Thyroid gland (tissue), 4 donors: ENCODE measurements at regions not wholly inside any gene's neighbourhood (a gene's known extent, or its start where the extent isn't known, plus 50 kb on each side); places are given as distances from the start of the nearest gene placed in this dataset.

Experiments used
- DNase-seq, 2 donors: peaks; one replicate each; pipeline ENCODE4 v3.0.0-alpha.2; 2019
- H3K27ac ChIP-seq, 3 donors: fragments of 200-600 bp; sonication (generic); 1 replicate in 2 of 3; 2 replicates in 1 of 3; pipeline ENCODE4 v1.5.1; 2016 to 2019; ENCODE audit warnings: mild to moderate bottlenecking in 1 of 3, moderate library complexity in 1 of 3
- H3K27me3 ChIP-seq: fragments of 200-600 bp; sonication (generic); one replicate; pipeline ENCODE4 v1.5.1; 2019
- H3K36me3 ChIP-seq, 2 donors: fragments of 200-600 bp; sonication (generic); one replicate each; pipeline ENCODE4 v1.5.1; 2016 to 2019
- H3K4me1 ChIP-seq, 2 donors: fragments of 200-600 bp; sonication (generic); one replicate each; pipeline ENCODE4 v1.5.1; 2017 to 2019
- H3K4me3 ChIP-seq, 3 donors: fragments of 200-600 bp; sonication (generic); replicated peaks in 1 of 3; 1 replicate in 2 of 3; 2 replicates in 1 of 3; pipeline ENCODE4 v1.5.1; 2016; ENCODE audit warnings: mild to moderate bottlenecking in 1 of 3
- H3K9me3 ChIP-seq: fragments of 200-600 bp; sonication (generic); one replicate; pipeline ENCODE4 v1.5.1; 2017
- CTCF ChIP-seq, 6 experiments: fragments of 200-600 bp in 3 of 6; fragments of 450-650 bp in 3 of 6; sonication (generic) in 3 of 6; IDR thresholded peaks; one replicate each; pipeline ENCODE4 v1.5.1; 2016 to 2019; ENCODE audit warnings: antibody characterized with exemption in 6 of 6, mild to moderate bottlenecking in 2 of 6, inconsistent platforms in 1 of 6, moderate library complexity in 1 of 6
- POLR2A ChIP-seq, 2 donors: fragments of 450-650 bp; IDR thresholded peaks; one replicate each; pipeline ENCODE4 v1.6.1; 2017; ENCODE audit warnings: antibody characterized with exemption in 2 of 2, mild to moderate bottlenecking in 2 of 2, moderate library complexity in 1 of 2
- WGBS, 2 donors: methylation state at CpG; one replicate each; pipeline ENCODE4 v1.1.5; 2017; 5-methylcytosine and 5-hydroxymethylcytosine counted together
- intact Hi-C: fragments of 100-400 bp; cut with DNase I; formaldehyde crosslinking; loops from one replicate; pipeline ENCODE4 v1.15.1; 2023

- Histone ChIP-seq H3K9me3 (no peaks in the 10 kb centered on the region), H3K27ac (no peak overlapping the region), H3K36me3 (no peaks in the 10 kb centered on the region), H3K27me3 (no peaks in the 10 kb centered on the region), H3K4me3 (no peak overlapping the region), H3K4me1 (peaks cover 0 to 7% of the 10 kb centered on the region in 2 donors)
- DNase-seq: no peak
- no peak for TF ChIP-seq POLR2A (IDR thresholded peaks at IDR 0.05)
- TF ChIP-seq CTCF (IDR thresholded peaks at IDR 0.05): no peak
- WGBS, 2 donors: 63 to 72% methylated on average over 6 of the region's 6 CpGs
- intact Hi-C loops: no loop called here
Measured at GRCh38 chr13:40433001-40433400, 233.4 kb downstream of the FOXO1 start.

- TF ChIP-seq CTCF (IDR thresholded peaks at IDR 0.05): no peak
- TF ChIP-seq POLR2A (IDR thresholded peaks at IDR 0.05): no peak
- no peak overlapping the region for H3K4me3 ChIP-seq
- intact Hi-C loops: no loop called here
- 88 to 98% methylated on average over 4 of the region's 4 CpGs for WGBS, 2 donors
- H3K27me3 ChIP-seq: no peaks in the 10 kb centered on the region
- DNase-seq: no peak
- H3K9me3 ChIP-seq: no peaks in the 10 kb centered on the region
- no peaks in the 10 kb centered on the region for H3K36me3 ChIP-seq
- no peak overlapping the region for H3K27ac ChIP-seq
- peaks cover 0 to 7% of the 10 kb centered on the region in 2 donors for H3K4me1 ChIP-seq
Measured at GRCh38 chr13:40433577-40433976, 232.9 kb downstream of the FOXO1 start.

GRCh38 chr13:40434516-40435397 lies 231.7 kb downstream of the FOXO1 start:
- TF ChIP-seq CTCF (IDR thresholded peaks at IDR 0.05) (no peak), POLR2A (IDR thresholded peaks at IDR 0.05) (no peak)
- intact Hi-C loops: no loop called here
- no peaks in the 10 kb centered on the region for H3K9me3 ChIP-seq
- no peak overlapping the region for H3K27ac ChIP-seq
- no peak for DNase-seq
- 87 to 89% methylated on average over 4 of the region's 4 CpGs for WGBS, 2 donors
- H3K27me3 ChIP-seq: no peaks in the 10 kb centered on the region
- no peaks in the 10 kb centered on the region for H3K36me3 ChIP-seq
- H3K4me3 ChIP-seq: no peak overlapping the region
- H3K4me1 ChIP-seq: peaks cover 5 to 7% of the 10 kb centered on the region in 2 donors

GRCh38 chr13:40438022-40438680 lies 228.3 kb downstream of the FOXO1 start:
- H3K27ac ChIP-seq: no peak overlapping the region
- 74 to 77% methylated on average over 6 of the region's 6 CpGs for WGBS, 2 donors

More at GRCh38 chr13:40438022-40438680, 228.3 kb downstream of the FOXO1 start:
- Histone ChIP-seq H3K27me3 (no peaks in the 10 kb centered on the region), H3K4me1 (peaks cover 14 to 28% of the 10 kb centered on the region in 2 donors), H3K36me3 (no peaks in the 10 kb centered on the region), H3K4me3 (no peak overlapping the region), H3K9me3 (no peaks in the 10 kb centered on the region)
- intact Hi-C loops: no loop called here
- no peak for DNase-seq
- TF ChIP-seq POLR2A (IDR thresholded peaks at IDR 0.05) (no peak), CTCF (IDR thresholded peaks at IDR 0.05) (no peak)
